HEK293 (cell line): ENCODE measurements at regions not wholly inside any gene's neighbourhood (a gene's known extent, or its start where the extent isn't known, plus 50 kb on each side); places are given as distances from the start of the nearest gene placed in this dataset.
A peak's percentile ranks its signal among the peaks of the same experiment; 100 is the strongest.

Experiments used
- CTCF ChIA-PET: fragments of 350-600 bp; formaldehyde crosslinking; extraction: SDS; loops from one replicate; lab custom pipeline; 2021; ENCODE audit warnings: antibody characterized with exemption; lab: Yijun Ruan, JAX
- POLR2A ChIA-PET: fragments of 300-600 bp; formaldehyde crosslinking; extraction: SDS; loops from one replicate; lab custom pipeline; 2020; ENCODE audit warnings: antibody characterized with exemption, inconsistent platforms; lab: Yijun Ruan, JAX
- H3K27ac ChIP-seq: fragments of 200-500 bp; sonication (Bioruptor generic); 2 replicates; pipeline ENCODE4 v1.5.1; 2014; ENCODE audit warnings: low read depth, low read length, control low read depth, inconsistent platforms; ENCODE audit errors: extremely low read depth
- H3K36me3 ChIP-seq, 2 experiments: fragments of 200-500 bp in 1 of 2; sonication (Bioruptor generic) in 1 of 2; 1 replicate in 1 of 2; 2 replicates in 1 of 2; pipeline ENCODE4 v1.5.1; 2014 to 2017; ENCODE audit warnings: inconsistent platforms in 2 of 2, low read length in 2 of 2; ENCODE audit not compliant: control insufficient read depth in 2 of 2, insufficient read depth in 1 of 2
- H3K4me1 ChIP-seq: fragments of 200-500 bp; sonication (Bioruptor generic); 2 replicates; pipeline ENCODE4 v1.5.1; 2014; ENCODE audit warnings: mild to moderate bottlenecking, low read length, inconsistent platforms; ENCODE audit not compliant: control insufficient read depth, insufficient read depth
- H3K4me3 ChIP-seq: 2 replicates; pipeline ENCODE4 v1.5.1; 2011; ENCODE audit warnings: low read depth, mild to moderate bottlenecking, control low read depth, low read length, moderate library complexity
- H3K9me3 ChIP-seq: fragments of 200-500 bp; sonication (Bioruptor generic); 2 replicates; pipeline ENCODE4 v1.5.1; 2014; ENCODE audit warnings: low read depth, low read length, inconsistent platforms; ENCODE audit not compliant: control insufficient read depth, insufficient read depth
- KLF1 ChIP-seq: fragments of 450-650 bp; formaldehyde crosslinking; IDR thresholded peaks from 2 replicates; pipeline ENCODE4 v1.5.1; 2016; ENCODE audit warnings: missing biosample characterization, missing genetic modification characterization
- PRDM10 ChIP-seq: fragments of 450-650 bp; formaldehyde crosslinking; IDR thresholded peaks from 2 replicates; pipeline ENCODE4 v1.5.1; 2016; ENCODE audit warnings: missing biosample characterization, missing genetic modification characterization
- PRDM4 ChIP-seq: fragments of 450-650 bp; formaldehyde crosslinking; IDR thresholded peaks from 2 replicates; pipeline ENCODE4 v1.5.1; 2017; ENCODE audit warnings: missing biosample characterization, missing genetic modification characterization
- REST ChIP-seq: fragments of 450-650 bp; formaldehyde crosslinking; IDR thresholded peaks from 2 replicates; pipeline ENCODE4 v1.5.1; 2016; ENCODE audit warnings: missing biosample characterization, missing genetic modification characterization
- SP3 ChIP-seq: fragments of 450-650 bp; formaldehyde crosslinking; IDR thresholded peaks from 2 replicates; pipeline ENCODE4 v1.5.1; 2016; ENCODE audit warnings: missing biosample characterization, missing genetic modification characterization
- SP7 ChIP-seq: fragments of 450-650 bp; formaldehyde crosslinking; IDR thresholded peaks from 2 replicates; pipeline ENCODE4 v1.5.1; 2016; ENCODE audit warnings: missing biosample characterization, missing genetic modification characterization
- ZEB2 ChIP-seq: fragments of 450-650 bp; formaldehyde crosslinking; IDR thresholded peaks from 2 replicates; pipeline ENCODE4 v1.5.1; 2016; ENCODE audit warnings: missing biosample characterization, missing genetic modification characterization
- ZNF280C ChIP-seq: fragments of 450-650 bp; formaldehyde crosslinking; IDR thresholded peaks from 2 replicates; pipeline ENCODE4 v1.5.1; 2016; ENCODE audit warnings: missing biosample characterization, missing genetic modification characterization
- ZNF433 ChIP-seq: fragments of 450-650 bp; formaldehyde crosslinking; IDR thresholded peaks from 2 replicates; pipeline ENCODE4 v1.5.1; 2016; ENCODE audit warnings: missing biosample characterization, missing genetic modification characterization, low read depth
- ZNF449 ChIP-seq: fragments of 450-650 bp; formaldehyde crosslinking; IDR thresholded peaks from 2 replicates; pipeline ENCODE4 v1.5.1; 2017; ENCODE audit warnings: missing biosample characterization, mild to moderate bottlenecking, missing genetic modification characterization, moderate library complexity

GRCh38 chr14:34184126-34184525, 233.3 kb upstream of the EGLN3 start (continued):
- TF ChIP-seq ZEB2 = no peak
- TF ChIP-seq KLF1 = no peak
- no peak for TF ChIP-seq REST (tag by site-specific recombination)
- TF ChIP-seq SP3 = no peak

GRCh38 chr14:34183478-34183877, 232.6 kb upstream of the EGLN3 start:
- POLR2A ChIA-PET = no interaction called here
- TF ChIP-seq PRDM4 (peak; percentile 59; the same call in 1 of the 2 replicates), SP7 (tag by site-specific recombination) (no peak)
- Histone ChIP-seq H3K4me1 (peaks cover 24% of the 10 kb centered on the region), H3K36me3 (no peaks in the 10 kb centered on the region), H3K9me3 (no peaks in the 10 kb centered on the region), H3K27ac (no peak overlapping the region), H3K4me3 (no peak overlapping the region)
- CTCF ChIA-PET = interaction anchor here (0.6 kb wide), 1 partner anchor 34 kb away, joined by 3 read pairs; no protein-coding TSS in a partner anchor

- TF ChIP-seq PRDM10 (tag by site-specific recombination) (peak; percentile 34; the same call in 1 of the 2 replicates), ZNF433 (tag by site-specific recombination) (no peak), ZNF280C (tag by site-specific recombination) (no peak), ZNF449 (tag by site-specific recombination) (no peak)
- Histone ChIP-seq H3K4me3 (no peak overlapping the region), H3K4me1 (peaks cover 24% of the 10 kb centered on the region), H3K27ac (peak overlapping the region; percentile 69; the same call in 1 of the 2 replicates), H3K9me3 (no peaks in the 10 kb centered on the region), H3K36me3 (no peaks in the 10 kb centered on the region)
- ChIA-PET POLR2A (no interaction called here), CTCF (no interaction called here)
Measured at GRCh38 chr14:34181338-34181737, 230.5 kb upstream of the EGLN3 start.
